ENCODE measurements at regions not wholly inside any gene's neighbourhood (a gene's known extent, or its start where the extent isn't known, plus 50 kb on each side); places are given as distances from the start of the nearest gene placed in this dataset.

GRCh38 chr1:59122527-59122926 lies 174.4 kb upstream of the FGGY start:
- Histone ChIP-seq H3K9me3 (no peaks in the 10 kb centered on the region), H3K4me1 (no peaks in the 10 kb centered on the region), H3K27ac (no peak overlapping the region), H3K36me3 (no peaks in the 10 kb centered on the region), H3K27me3 (no peaks in the 10 kb centered on the region), H3K4me3 (no peak overlapping the region)
- DNase-seq (ENCODE audit: extremely low spot score in 2 of 2) = no peak
- intact Hi-C loops (cut with DNase I) = loop anchor here (5.0 kb wide), 1 partner anchor 1165 kb away; no protein-coding TSS in a partner anchor
- TF ChIP-seq POLR2A (IDR thresholded peaks at IDR 0.05) (no peak), POLR2AphosphoS5 (IDR thresholded peaks at IDR 0.05; ENCODE audit: insufficient read depth in 1 of 2, low read depth in 1 of 2) (no peak)
- TF ChIP-seq, protein P1, sequence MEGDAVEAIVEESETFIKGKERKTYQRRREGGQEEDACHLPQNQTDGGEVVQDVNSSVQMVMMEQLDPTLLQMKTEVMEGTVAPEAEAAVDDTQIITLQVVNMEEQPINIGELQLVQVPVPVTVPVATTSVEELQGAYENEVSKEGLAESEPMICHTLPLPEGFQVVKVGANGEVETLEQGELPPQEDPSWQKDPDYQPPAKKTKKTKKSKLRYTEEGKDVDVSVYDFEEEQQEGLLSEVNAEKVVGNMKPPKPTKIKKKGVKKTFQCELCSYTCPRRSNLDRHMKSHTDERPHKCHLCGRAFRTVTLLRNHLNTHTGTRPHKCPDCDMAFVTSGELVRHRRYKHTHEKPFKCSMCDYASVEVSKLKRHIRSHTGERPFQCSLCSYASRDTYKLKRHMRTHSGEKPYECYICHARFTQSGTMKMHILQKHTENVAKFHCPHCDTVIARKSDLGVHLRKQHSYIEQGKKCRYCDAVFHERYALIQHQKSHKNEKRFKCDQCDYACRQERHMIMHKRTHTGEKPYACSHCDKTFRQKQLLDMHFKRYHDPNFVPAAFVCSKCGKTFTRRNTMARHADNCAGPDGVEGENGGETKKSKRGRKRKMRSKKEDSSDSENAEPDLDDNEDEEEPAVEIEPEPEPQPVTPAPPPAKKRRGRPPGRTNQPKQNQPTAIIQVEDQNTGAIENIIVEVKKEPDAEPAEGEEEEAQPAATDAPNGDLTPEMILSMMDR (IDR thresholded peaks at IDR 0.05) = no peak

DNA sequence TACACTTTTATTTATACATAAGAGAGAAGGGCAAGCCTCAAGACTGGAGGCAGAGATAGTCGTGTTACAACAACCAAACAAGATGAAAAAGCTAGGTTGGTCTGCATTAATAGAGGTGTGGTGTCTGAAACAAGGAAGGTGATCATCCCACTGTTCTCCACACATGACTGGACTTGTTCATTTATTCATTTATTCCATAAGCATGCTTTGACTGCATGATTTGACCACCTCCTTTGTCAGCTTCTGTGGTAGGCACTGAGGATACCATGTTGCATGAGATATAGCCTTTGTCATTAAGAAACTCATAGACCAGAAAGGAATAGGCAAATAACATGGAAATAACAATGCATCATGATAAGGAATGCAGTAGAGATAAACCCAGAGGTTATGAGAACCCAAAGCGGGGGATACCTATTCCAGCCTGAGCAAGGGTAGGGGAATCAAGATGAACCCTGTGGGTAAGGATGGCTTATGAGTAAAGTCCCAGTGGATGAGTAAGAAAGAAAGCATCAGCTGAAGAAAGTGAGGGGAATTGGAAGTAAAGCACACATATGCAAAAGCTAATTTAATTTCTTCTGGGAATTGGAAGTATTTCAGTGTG lies 173.7 kb upstream of the FGGY start:
- TF ChIP-seq POLR2AphosphoS5 (IDR thresholded peaks at IDR 0.05; ENCODE audit: insufficient read depth in 1 of 2, low read depth in 1 of 2) (no peak), POLR2A (IDR thresholded peaks at IDR 0.05) (no peak)
- TF ChIP-seq, protein P1 (IDR thresholded peaks at IDR 0.05) = no peak
- no peak overlapping the region for H3K4me3 ChIP-seq
- H3K36me3 ChIP-seq = no peaks in the 10 kb centered on the region
- H3K27ac ChIP-seq = no peak overlapping the region
- H3K4me1 ChIP-seq = no peaks in the 10 kb centered on the region
- no peak for DNase-seq (ENCODE audit: extremely low spot score in 2 of 2)
- intact Hi-C loops (cut with DNase I) = loop anchor here (5.0 kb wide), 1 partner anchor 1164 kb away; no protein-coding TSS in a partner anchor
- H3K27me3 ChIP-seq = no peaks in the 10 kb centered on the region
- H3K9me3 ChIP-seq = no peaks in the 10 kb centered on the region

DNA sequence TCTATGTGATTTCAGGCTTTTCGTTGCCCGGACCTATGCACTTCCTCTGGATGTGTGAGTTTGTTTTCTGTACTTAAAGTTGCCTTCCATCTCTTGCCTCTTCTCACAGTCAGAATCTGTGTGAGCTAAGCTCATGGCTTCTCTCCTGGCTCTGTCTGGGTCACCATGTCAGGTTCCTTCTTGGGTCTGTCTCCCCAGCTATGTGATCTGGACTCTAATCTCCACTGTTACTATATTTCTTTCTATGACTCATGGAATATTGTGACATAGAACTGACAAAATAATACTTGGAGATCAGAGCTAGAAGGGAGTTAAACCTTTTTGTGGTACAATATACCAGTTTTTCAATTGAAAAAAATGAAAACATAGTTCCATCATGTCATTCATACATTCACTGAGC lies 172.7 kb upstream of the FGGY start:
- H3K27me3 ChIP-seq = no peaks in the 10 kb centered on the region
- no peak overlapping the region for H3K27ac ChIP-seq
- H3K4me3 ChIP-seq = no peak overlapping the region
- no peaks in the 10 kb centered on the region for H3K9me3 ChIP-seq
- H3K4me1 ChIP-seq = no peaks in the 10 kb centered on the region
- intact Hi-C loops (cut with DNase I) = loop anchor here (5.0 kb wide), 1 partner anchor 1163 kb away; no protein-coding TSS in a partner anchor
- DNase-seq (ENCODE audit: extremely low spot score in 2 of 2) = no peak
- TF ChIP-seq POLR2A (IDR thresholded peaks at IDR 0.05) = no peak
- TF ChIP-seq POLR2AphosphoS5 (IDR thresholded peaks at IDR 0.05; ENCODE audit: insufficient read depth in 1 of 2, low read depth in 1 of 2) = no peak
- TF ChIP-seq, protein P1 (IDR thresholded peaks at IDR 0.05) = no peak
- H3K36me3 ChIP-seq = no peaks in the 10 kb centered on the region

- intact Hi-C loops (cut with DNase I) = no loop called here
- no peaks in the 10 kb centered on the region for H3K36me3 ChIP-seq
- no peak overlapping the region for H3K27ac ChIP-seq
- no peaks in the 10 kb centered on the region for H3K9me3 ChIP-seq
- no peaks in the 10 kb centered on the region for H3K27me3 ChIP-seq
- no peaks in the 10 kb centered on the region for H3K4me1 ChIP-seq
- H3K4me3 ChIP-seq = no peak overlapping the region
- DNase-seq (ENCODE audit: extremely low spot score in 2 of 2) = no peak
- TF ChIP-seq, protein P1 (IDR thresholded peaks at IDR 0.05) = no peak
- TF ChIP-seq POLR2AphosphoS5 (IDR thresholded peaks at IDR 0.05; ENCODE audit: insufficient read depth in 1 of 2, low read depth in 1 of 2) (no peak), POLR2A (IDR thresholded peaks at IDR 0.05) (no peak)
Observed at GRCh38 chr1:59125154-59125553, 171.7 kb upstream of the FGGY start.

- H3K4me3 ChIP-seq = no peak overlapping the region
- intact Hi-C loops (cut with DNase I) = no loop called here
- TF ChIP-seq, protein P1 (IDR thresholded peaks at IDR 0.05) = no peak
- TF ChIP-seq POLR2A (IDR thresholded peaks at IDR 0.05) = no peak
- TF ChIP-seq POLR2AphosphoS5 (IDR thresholded peaks at IDR 0.05; ENCODE audit: insufficient read depth in 1 of 2, low read depth in 1 of 2) = no peak
Observed at GRCh38 chr1:59125676-59126320, 171.1 kb upstream of the FGGY start.

More at GRCh38 chr1:59125676-59126320, 171.1 kb upstream of the FGGY start:
- H3K9me3 ChIP-seq = no peaks in the 10 kb centered on the region
- no peak for DNase-seq (ENCODE audit: extremely low spot score in 2 of 2)
- H3K27ac ChIP-seq = no peak overlapping the region
- no peaks in the 10 kb centered on the region for H3K27me3 ChIP-seq
- H3K36me3 ChIP-seq = no peaks in the 10 kb centered on the region
- H3K4me1 ChIP-seq = no peaks in the 10 kb centered on the region
